WTC11 (cell line): ENCODE measurements at regions not wholly inside any gene's neighbourhood (a gene's known extent, or its start where the extent isn't known, plus 50 kb on each side); places are given as distances from the start of the nearest gene placed in this dataset.

Experiments
- ATF1 ChIP-seq: sonication (generic); formaldehyde crosslinking; IDR thresholded peaks from 2 replicates; pipeline ENCODE4 v1.8.1; 2023; ENCODE audit warnings: mild to moderate bottlenecking, moderate library complexity, missing genetic modification reagents
- CBFB ChIP-seq: sonication (generic); formaldehyde crosslinking; IDR thresholded peaks from 2 replicates; pipeline ENCODE4 v1.8.1; 2022; ENCODE audit warnings: mild to moderate bottlenecking, low read depth, missing genetic modification reagents
- FOXP1 ChIP-seq: sonication (generic); formaldehyde crosslinking; IDR thresholded peaks from 2 replicates; pipeline ENCODE4 v1.8.0; 2022; ENCODE audit warnings: missing genetic modification reagents, mild to moderate bottlenecking, moderate library complexity, borderline replicate concordance
- JUN ChIP-seq: sonication (generic); formaldehyde crosslinking; IDR thresholded peaks from 2 replicates; pipeline ENCODE4 v1.8.0; 2023; ENCODE audit warnings: mild to moderate bottlenecking, missing genetic modification reagents
- NFYB ChIP-seq: sonication (generic); formaldehyde crosslinking; conservative IDR thresholded peaks from 2 replicates; pipeline ENCODE4 v1.8.0; 2022; ENCODE audit warnings: low read depth, missing genetic modification reagents
- NR3C1 ChIP-seq: sonication (generic); formaldehyde crosslinking; conservative IDR thresholded peaks from 2 replicates; pipeline ENCODE4 v1.8.1; 2023; ENCODE audit warnings: low read depth, mild to moderate bottlenecking, missing genetic modification reagents
- ZNF263 ChIP-seq: sonication (generic); formaldehyde crosslinking; IDR thresholded peaks from 2 replicates; pipeline ENCODE4 v1.8.1; 2022; ENCODE audit warnings: low read depth, mild to moderate bottlenecking, moderate library complexity, missing genetic modification reagents
- ZNF396 ChIP-seq: fragments of 250-450 bp; sonication (Bioruptor Pico); IDR thresholded peaks from 2 replicates; pipeline ENCODE4 v1.8.0; 2021; ENCODE audit warnings: mild to moderate bottlenecking, moderate library complexity, borderline replicate concordance
- TF ChIP-seq, protein P1 (sequence below): sonication (generic); formaldehyde crosslinking; IDR thresholded peaks from 2 replicates; pipeline ENCODE4 v1.8.1; 2023; ENCODE audit warnings: mild to moderate bottlenecking, missing genetic modification reagents
- TF ChIP-seq, protein P2 (sequence below): fragments of 200-600 bp; IDR thresholded peaks from 2 replicates; pipeline ENCODE4 v1.8.0; 2022; ENCODE audit warnings: antibody characterized with exemption
- TF ChIP-seq, protein P3 (sequence below): sonication (generic); formaldehyde crosslinking; IDR thresholded peaks from 2 replicates; pipeline ENCODE4 v1.8.1; 2023; ENCODE audit warnings: mild to moderate bottlenecking, missing genetic modification reagents, moderate library complexity
- TF ChIP-seq, protein P4 (sequence below): sonication (generic); formaldehyde crosslinking; IDR thresholded peaks from 2 replicates; pipeline ENCODE4 v1.8.0; 2022; ENCODE audit warnings: mild to moderate bottlenecking, missing genetic modification reagents
- TF ChIP-seq, protein P5 (sequence below): sonication (generic); formaldehyde crosslinking; IDR thresholded peaks from 2 replicates; pipeline ENCODE4 v1.8.0; 2022; ENCODE audit warnings: mild to moderate bottlenecking, missing genetic modification reagents

DNA sequence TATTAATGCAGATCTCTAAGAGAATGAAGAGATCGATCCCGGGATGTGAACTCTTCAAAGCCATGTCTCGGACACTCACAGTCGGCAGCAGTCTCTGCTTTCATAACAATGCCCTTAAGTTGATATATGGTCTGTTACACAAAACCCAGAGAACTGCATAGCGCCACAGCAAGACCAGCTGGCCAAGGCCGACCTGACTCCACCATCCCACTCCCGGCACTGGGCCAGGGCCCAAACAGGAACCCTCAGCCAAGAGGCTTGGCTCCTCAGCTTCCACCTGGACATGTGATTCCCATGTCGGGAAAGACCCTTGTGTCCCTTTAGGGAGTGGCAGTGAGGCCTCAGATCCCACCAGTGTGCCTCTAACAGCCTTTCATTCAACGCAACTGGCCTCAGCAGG is 106.6 kb upstream of the RNF32 start:
- TF ChIP-seq, protein P1, sequence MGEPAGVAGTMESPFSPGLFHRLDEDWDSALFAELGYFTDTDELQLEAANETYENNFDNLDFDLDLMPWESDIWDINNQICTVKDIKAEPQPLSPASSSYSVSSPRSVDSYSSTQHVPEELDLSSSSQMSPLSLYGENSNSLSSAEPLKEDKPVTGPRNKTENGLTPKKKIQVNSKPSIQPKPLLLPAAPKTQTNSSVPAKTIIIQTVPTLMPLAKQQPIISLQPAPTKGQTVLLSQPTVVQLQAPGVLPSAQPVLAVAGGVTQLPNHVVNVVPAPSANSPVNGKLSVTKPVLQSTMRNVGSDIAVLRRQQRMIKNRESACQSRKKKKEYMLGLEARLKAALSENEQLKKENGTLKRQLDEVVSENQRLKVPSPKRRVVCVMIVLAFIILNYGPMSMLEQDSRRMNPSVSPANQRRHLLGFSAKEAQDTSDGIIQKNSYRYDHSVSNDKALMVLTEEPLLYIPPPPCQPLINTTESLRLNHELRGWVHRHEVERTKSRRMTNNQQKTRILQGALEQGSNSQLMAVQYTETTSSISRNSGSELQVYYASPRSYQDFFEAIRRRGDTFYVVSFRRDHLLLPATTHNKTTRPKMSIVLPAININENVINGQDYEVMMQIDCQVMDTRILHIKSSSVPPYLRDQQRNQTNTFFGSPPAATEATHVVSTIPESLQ (CRISPR knock-in tag) = no peak
- TF ChIP-seq, protein P2, sequence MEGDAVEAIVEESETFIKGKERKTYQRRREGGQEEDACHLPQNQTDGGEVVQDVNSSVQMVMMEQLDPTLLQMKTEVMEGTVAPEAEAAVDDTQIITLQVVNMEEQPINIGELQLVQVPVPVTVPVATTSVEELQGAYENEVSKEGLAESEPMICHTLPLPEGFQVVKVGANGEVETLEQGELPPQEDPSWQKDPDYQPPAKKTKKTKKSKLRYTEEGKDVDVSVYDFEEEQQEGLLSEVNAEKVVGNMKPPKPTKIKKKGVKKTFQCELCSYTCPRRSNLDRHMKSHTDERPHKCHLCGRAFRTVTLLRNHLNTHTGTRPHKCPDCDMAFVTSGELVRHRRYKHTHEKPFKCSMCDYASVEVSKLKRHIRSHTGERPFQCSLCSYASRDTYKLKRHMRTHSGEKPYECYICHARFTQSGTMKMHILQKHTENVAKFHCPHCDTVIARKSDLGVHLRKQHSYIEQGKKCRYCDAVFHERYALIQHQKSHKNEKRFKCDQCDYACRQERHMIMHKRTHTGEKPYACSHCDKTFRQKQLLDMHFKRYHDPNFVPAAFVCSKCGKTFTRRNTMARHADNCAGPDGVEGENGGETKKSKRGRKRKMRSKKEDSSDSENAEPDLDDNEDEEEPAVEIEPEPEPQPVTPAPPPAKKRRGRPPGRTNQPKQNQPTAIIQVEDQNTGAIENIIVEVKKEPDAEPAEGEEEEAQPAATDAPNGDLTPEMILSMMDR = no peak
- TF ChIP-seq, protein P3, sequence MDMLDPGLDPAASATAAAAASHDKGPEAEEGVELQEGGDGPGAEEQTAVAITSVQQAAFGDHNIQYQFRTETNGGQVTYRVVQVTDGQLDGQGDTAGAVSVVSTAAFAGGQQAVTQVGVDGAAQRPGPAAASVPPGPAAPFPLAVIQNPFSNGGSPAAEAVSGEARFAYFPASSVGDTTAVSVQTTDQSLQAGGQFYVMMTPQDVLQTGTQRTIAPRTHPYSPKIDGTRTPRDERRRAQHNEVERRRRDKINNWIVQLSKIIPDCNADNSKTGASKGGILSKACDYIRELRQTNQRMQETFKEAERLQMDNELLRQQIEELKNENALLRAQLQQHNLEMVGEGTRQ (CRISPR knock-in tag) = no peak
- TF ChIP-seq NR3C1 (CRISPR knock-in tag) = no peak
- TF ChIP-seq, protein P4, sequence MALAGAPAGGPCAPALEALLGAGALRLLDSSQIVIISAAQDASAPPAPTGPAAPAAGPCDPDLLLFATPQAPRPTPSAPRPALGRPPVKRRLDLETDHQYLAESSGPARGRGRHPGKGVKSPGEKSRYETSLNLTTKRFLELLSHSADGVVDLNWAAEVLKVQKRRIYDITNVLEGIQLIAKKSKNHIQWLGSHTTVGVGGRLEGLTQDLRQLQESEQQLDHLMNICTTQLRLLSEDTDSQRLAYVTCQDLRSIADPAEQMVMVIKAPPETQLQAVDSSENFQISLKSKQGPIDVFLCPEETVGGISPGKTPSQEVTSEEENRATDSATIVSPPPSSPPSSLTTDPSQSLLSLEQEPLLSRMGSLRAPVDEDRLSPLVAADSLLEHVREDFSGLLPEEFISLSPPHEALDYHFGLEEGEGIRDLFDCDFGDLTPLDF (CRISPR knock-in tag) = no peak
- TF ChIP-seq ZNF263 = no peak
- no peak for TF ChIP-seq JUN (CRISPR knock-in tag)
- no peak for TF ChIP-seq FOXP1 (CRISPR knock-in tag)
- TF ChIP-seq ATF1 = no peak
- no peak for TF ChIP-seq CBFB
- TF ChIP-seq, protein P5, sequence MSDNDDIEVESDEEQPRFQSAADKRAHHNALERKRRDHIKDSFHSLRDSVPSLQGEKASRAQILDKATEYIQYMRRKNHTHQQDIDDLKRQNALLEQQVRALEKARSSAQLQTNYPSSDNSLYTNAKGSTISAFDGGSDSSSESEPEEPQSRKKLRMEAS (CRISPR knock-in tag) = no peak
- no peak for TF ChIP-seq ZNF396
- TF ChIP-seq NFYB = no peak
